NOMO-1 treated with DMSO at 0.1 percent for 48 hours (cell line): ENCODE measurements at regions not wholly inside any gene's neighbourhood (a gene's known extent, or its start where the extent isn't known, plus 50 kb on each side); places are given as distances from the start of the nearest gene placed in this dataset.

Source experiments
- DNase-seq: peaks from one replicate; lab custom pipeline; 2025; ENCODE audit not compliant: unreplicated experiment; lab: John Stamatoyannopoulos, UW

DNA sequence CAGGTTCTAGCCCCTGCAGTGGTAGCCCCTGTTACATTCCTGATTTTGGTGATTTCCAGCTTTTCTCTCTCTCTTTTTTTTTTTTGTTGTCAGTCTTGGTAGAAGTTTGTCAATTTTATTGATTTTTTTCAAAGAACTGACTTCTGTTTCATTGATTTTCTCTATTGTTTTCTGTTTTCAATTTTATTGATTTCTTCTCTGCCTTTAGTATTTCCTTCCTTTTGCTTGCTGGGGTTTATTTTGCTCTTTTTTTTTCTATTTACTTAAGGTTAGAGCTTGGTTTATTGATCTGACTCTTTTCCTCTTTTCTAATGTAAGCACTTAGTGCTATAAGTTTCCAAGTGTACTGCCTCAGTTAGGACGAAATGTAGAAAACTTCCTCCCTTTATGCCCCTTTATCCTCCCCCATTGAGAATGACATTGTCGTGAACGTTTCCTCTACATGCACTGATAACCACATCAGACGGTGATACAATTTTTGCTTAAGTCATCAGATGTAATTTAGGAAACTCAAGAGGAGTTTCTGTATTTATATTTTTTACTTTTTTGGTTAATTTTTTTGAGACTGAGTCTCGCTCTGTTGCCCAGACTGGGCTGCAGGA is 81.1 kb upstream of the HS6ST1 start:
- DNase-seq, result no peak

- no peak for DNase-seq
Measured at GRCh38 chr2:128401680-128402079, 83.0 kb upstream of the HS6ST1 start.

- DNase-seq, result no peak
Measured at GRCh38 chr2:128402911-128403670, 84.4 kb upstream of the HS6ST1 start.

GRCh38 chr2:128403814-128404708 is 85.4 kb upstream of the HS6ST1 start:
- no peak for DNase-seq

- no peak for DNase-seq
Measured at GRCh38 chr2:128404709-128405466, 86.2 kb upstream of the HS6ST1 start.

GRCh38 chr2:128405467-128405900 is 86.8 kb upstream of the HS6ST1 start:
- DNase-seq, result no peak

GRCh38 chr2:128405981-128406613 is 87.4 kb upstream of the HS6ST1 start:
- DNase-seq, result no peak

GRCh38 chr2:128406736-128407554 is 88.3 kb upstream of the HS6ST1 start:
- DNase-seq, result no peak

GRCh38 chr2:128408349-128409305 is 90.0 kb upstream of the HS6ST1 start:
- no peak for DNase-seq

GRCh38 chr2:128409326-128410034 is 90.8 kb upstream of the HS6ST1 start:
- no peak for DNase-seq

- no peak for DNase-seq
Measured at GRCh38 chr2:128410035-128410757, 91.5 kb upstream of the HS6ST1 start.

- DNase-seq, result no peak
Measured at GRCh38 chr2:128410758-128411215, 92.1 kb upstream of the HS6ST1 start.

GRCh38 chr2:128411431-128411830 is 92.8 kb upstream of the HS6ST1 start:
- no peak for DNase-seq

DNA sequence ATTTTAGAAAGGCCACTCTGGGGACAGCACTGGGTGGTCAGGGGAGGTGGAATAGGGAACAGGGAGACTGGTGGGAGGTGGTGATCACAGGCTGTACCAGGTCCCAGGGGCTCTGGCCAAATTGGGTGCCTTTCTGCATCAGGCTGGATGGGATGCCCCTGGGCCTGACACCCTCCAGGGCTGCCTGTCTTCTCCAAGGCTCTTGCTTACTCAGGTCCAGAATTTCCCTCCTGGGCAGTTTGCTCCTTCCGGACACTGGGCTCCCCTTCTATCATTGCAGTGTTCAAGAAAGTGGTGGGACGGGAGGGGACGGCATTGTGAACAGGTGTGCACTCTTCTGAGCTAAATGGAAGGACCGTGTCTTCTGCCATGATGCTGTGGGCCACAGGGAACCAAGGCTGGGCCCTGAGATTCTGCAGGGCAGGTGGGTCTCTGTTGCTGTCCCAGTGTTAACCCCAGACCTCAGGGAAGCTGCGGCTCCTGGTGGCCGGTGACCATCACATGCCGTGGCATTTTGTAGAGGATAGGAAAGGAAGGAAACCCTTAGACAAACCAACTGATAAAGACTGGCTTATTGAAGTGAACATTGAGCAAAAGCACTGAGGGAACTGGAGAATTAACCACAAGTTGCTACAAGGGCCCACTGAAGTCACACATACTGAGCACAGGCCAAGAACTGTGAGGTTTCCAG is 93.7 kb upstream of the HS6ST1 start:
- no peak for DNase-seq

DNA sequence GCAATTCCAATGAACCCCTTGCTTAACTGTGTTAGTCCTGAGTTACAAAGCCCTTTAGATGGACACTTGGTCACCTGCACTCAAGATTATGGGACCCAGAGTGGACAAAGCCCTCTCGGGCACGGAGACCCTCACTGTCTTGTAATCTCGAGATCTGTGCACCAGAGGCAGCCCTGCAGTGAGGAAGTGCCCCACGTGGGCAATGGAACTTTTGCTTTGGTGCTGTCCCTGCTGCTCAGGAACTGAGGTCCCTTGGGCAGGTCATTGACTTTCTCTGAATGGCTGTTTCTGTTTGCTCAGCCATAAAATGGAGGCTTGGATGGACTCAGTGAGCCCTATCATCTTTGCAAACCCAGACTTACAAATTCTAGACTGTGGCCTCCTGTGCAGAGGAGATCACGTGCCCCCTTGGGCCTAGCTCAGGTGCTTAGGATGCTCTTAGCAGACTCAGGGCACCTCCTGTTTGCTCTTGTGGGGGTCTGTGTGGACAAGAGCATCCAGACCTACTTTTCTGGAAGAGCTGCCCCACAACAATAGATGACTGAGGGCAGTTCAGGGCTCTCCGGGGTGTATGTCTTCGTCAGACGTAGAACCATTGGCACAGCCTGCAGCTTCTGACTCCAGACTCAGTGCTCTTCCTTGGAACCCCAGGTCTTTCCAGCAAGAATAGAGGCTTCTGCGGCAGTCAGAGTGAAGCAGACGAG is 94.5 kb upstream of the HS6ST1 start:
- no peak for DNase-seq
